ENCODE measurements at regions not wholly inside any gene's neighbourhood (a gene's known extent, or its start where the extent isn't known, plus 50 kb on each side); places are given as distances from the start of the nearest gene placed in this dataset.

- TF ChIP-seq, protein P1, sequence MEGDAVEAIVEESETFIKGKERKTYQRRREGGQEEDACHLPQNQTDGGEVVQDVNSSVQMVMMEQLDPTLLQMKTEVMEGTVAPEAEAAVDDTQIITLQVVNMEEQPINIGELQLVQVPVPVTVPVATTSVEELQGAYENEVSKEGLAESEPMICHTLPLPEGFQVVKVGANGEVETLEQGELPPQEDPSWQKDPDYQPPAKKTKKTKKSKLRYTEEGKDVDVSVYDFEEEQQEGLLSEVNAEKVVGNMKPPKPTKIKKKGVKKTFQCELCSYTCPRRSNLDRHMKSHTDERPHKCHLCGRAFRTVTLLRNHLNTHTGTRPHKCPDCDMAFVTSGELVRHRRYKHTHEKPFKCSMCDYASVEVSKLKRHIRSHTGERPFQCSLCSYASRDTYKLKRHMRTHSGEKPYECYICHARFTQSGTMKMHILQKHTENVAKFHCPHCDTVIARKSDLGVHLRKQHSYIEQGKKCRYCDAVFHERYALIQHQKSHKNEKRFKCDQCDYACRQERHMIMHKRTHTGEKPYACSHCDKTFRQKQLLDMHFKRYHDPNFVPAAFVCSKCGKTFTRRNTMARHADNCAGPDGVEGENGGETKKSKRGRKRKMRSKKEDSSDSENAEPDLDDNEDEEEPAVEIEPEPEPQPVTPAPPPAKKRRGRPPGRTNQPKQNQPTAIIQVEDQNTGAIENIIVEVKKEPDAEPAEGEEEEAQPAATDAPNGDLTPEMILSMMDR (IDR thresholded peaks at IDR 0.05; ENCODE audit: insufficient read depth in 1 of 2, low read depth in 1 of 2, low read length in 1 of 2, severe bottlenecking in 1 of 2, unreplicated experiment in 1 of 2) = no peak
- Mint-ChIP-seq H3K27me3 (ENCODE audit: insufficient read depth, unreplicated experiment) (peaks cover 3% of the 10 kb centered on the region), H3K27ac (ENCODE audit: unreplicated experiment) (no peak overlapping the region), H3K36me3 (ENCODE audit: insufficient read depth, unreplicated experiment) (no peaks in the 10 kb centered on the region), H3K9me3 (ENCODE audit: unreplicated experiment) (no peaks in the 10 kb centered on the region), H3K4me3 (ENCODE audit: unreplicated experiment) (no peak overlapping the region), H3K4me1 (ENCODE audit: low read depth, unreplicated experiment) (no peaks in the 10 kb centered on the region)
- intact Hi-C loops (cut with micrococcal nuclease; ENCODE audit: unreplicated experiment) = no loop called here
- no peaks in the 10 kb centered on the region for H3K36me3 ChIP-seq (ENCODE audit: control insufficient read depth, insufficient read depth, low read length)
- CTCF ChIA-PET = no interaction called here
- no peaks in the 10 kb centered on the region for H3K4me1 ChIP-seq
- no TSS peak for BruUV-seq (replicated peaks)
- no peak overlapping the region for H3K4me3 ChIP-seq (ENCODE audit: low read depth, low read length)
- H3K27me3 ChIP-seq (replicated peaks; ENCODE audit: control insufficient read depth, insufficient read depth, low read length) = no peaks in the 10 kb centered on the region
- POLR2A ChIA-PET = no interaction called here
- DNase-seq = no peak
- no peaks in the 10 kb centered on the region for H3K9me3 ChIP-seq
These were observed 186.0 kb upstream of the ANO5 start for GRCh38 chr11:22006901-22007300.

- H3K4me1 ChIP-seq = no peaks in the 10 kb centered on the region
- H3K4me3 Mint-ChIP-seq (ENCODE audit: unreplicated experiment) = no peak overlapping the region
- CTCF ChIA-PET = no interaction called here
- peaks cover under 1% of the 10 kb centered on the region for H3K27me3 Mint-ChIP-seq (ENCODE audit: insufficient read depth, unreplicated experiment)
- no TSS peak for BruUV-seq (replicated peaks)
- DNase-seq = no peak
- H3K4me3 ChIP-seq (ENCODE audit: low read depth, low read length) = no peak overlapping the region
- no peaks in the 10 kb centered on the region for H3K36me3 ChIP-seq (ENCODE audit: control insufficient read depth, insufficient read depth, low read length)
- no peaks in the 10 kb centered on the region for H3K27me3 ChIP-seq (replicated peaks; ENCODE audit: control insufficient read depth, insufficient read depth, low read length)
- no peaks in the 10 kb centered on the region for H3K4me1 Mint-ChIP-seq (ENCODE audit: low read depth, unreplicated experiment)
- no peaks in the 10 kb centered on the region for H3K9me3 ChIP-seq
- TF ChIP-seq, protein P1 (IDR thresholded peaks at IDR 0.05; ENCODE audit: insufficient read depth in 1 of 2, low read depth in 1 of 2, low read length in 1 of 2, severe bottlenecking in 1 of 2, unreplicated experiment in 1 of 2) = no peak
- H3K36me3 Mint-ChIP-seq (ENCODE audit: insufficient read depth, unreplicated experiment) = no peaks in the 10 kb centered on the region
- intact Hi-C loops (cut with micrococcal nuclease; ENCODE audit: unreplicated experiment) = no loop called here
- H3K9me3 Mint-ChIP-seq (ENCODE audit: unreplicated experiment) = peaks cover 10% of the 10 kb centered on the region
- POLR2A ChIA-PET = no interaction called here
- no peak overlapping the region for H3K27ac Mint-ChIP-seq (ENCODE audit: unreplicated experiment)
These were observed 161.1 kb upstream of the ANO5 start for GRCh38 chr11:22031791-22032190.

- no peak overlapping the region for H3K4me3 ChIP-seq (ENCODE audit: low read depth, low read length)
- intact Hi-C loops (cut with micrococcal nuclease; ENCODE audit: unreplicated experiment) = no loop called here
- Mint-ChIP-seq H3K9me3 (ENCODE audit: unreplicated experiment) (no peaks in the 10 kb centered on the region), H3K36me3 (ENCODE audit: insufficient read depth, unreplicated experiment) (no peaks in the 10 kb centered on the region), H3K27ac (ENCODE audit: unreplicated experiment) (no peak overlapping the region), H3K4me3 (ENCODE audit: unreplicated experiment) (no peak overlapping the region), H3K4me1 (ENCODE audit: low read depth, unreplicated experiment) (no peaks in the 10 kb centered on the region), H3K27me3 (ENCODE audit: insufficient read depth, unreplicated experiment) (peaks cover 4% of the 10 kb centered on the region)
- H3K27me3 ChIP-seq (replicated peaks; ENCODE audit: control insufficient read depth, insufficient read depth, low read length) = no peaks in the 10 kb centered on the region
- H3K36me3 ChIP-seq (ENCODE audit: control insufficient read depth, insufficient read depth, low read length) = no peaks in the 10 kb centered on the region
- no peaks in the 10 kb centered on the region for H3K9me3 ChIP-seq
- TF ChIP-seq, protein P1 (IDR thresholded peaks at IDR 0.05; ENCODE audit: insufficient read depth in 1 of 2, low read depth in 1 of 2, low read length in 1 of 2, severe bottlenecking in 1 of 2, unreplicated experiment in 1 of 2) = no peak
- no peaks in the 10 kb centered on the region for H3K4me1 ChIP-seq
- BruUV-seq (replicated peaks) = no TSS peak
- no peak for DNase-seq
- ChIA-PET CTCF (no interaction called here), POLR2A (no interaction called here)
These were observed 155.4 kb upstream of the ANO5 start for GRCh38 chr11:22037505-22037904.

All from Caco-2 (cell line).